IgD-negative memory B cell (primary cell): ENCODE measurements at regions not wholly inside any gene's neighbourhood (a gene's known extent, or its start where the extent isn't known, plus 50 kb on each side); places are given as distances from the start of the nearest gene placed in this dataset.
A peak's percentile ranks its signal among the peaks of the same experiment; 100 is the strongest.
"Not testable (repeated sequence)": the region's sequence is repeated elsewhere in the genome, so short reads cannot be mapped to it uniquely, and the experiment has no call there.

ENCODE experiments used
- H3K27ac Mint-ChIP-seq, 3 donors: one replicate each; pipeline ENCODE4 v1.8.0; 2020 to 2022; ENCODE audit warnings: mild to moderate bottlenecking in 3 of 3, mixed read lengths in 3 of 3, moderate library complexity in 1 of 3
- H3K27me3 Mint-ChIP-seq: one replicate; pipeline ENCODE4 v1.8.0; 2021; ENCODE audit warnings: mixed read lengths
- H3K36me3 Mint-ChIP-seq: one replicate; pipeline ENCODE4 v1.8.0; 2020; ENCODE audit warnings: mild to moderate bottlenecking, mixed read lengths
- H3K4me1 Mint-ChIP-seq, 3 donors: one replicate each; pipeline ENCODE4 v1.8.0; 2020 to 2022; ENCODE audit warnings: mixed read lengths in 3 of 3, mild to moderate bottlenecking in 1 of 3
- H3K4me3 Mint-ChIP-seq, 4 donors: one replicate each; pipeline ENCODE4 v1.8.0; 2020 to 2022; ENCODE audit warnings: mild to moderate bottlenecking in 4 of 4, mixed read lengths in 4 of 4, moderate library complexity in 3 of 4
- H3K9me3 Mint-ChIP-seq, 3 donors: one replicate each; pipeline ENCODE4 v1.8.0; 2020 to 2021; ENCODE audit warnings: mixed read lengths in 3 of 3, mild to moderate bottlenecking in 1 of 3

- H3K27ac Mint-ChIP-seq, H3K36me3 Mint-ChIP-seq, H3K9me3 Mint-ChIP-seq, H3K4me1 Mint-ChIP-seq, H3K4me3 Mint-ChIP-seq, H3K27me3 Mint-ChIP-seq: not testable (repeated sequence)
Observed at GRCh38 chr2:179385756-179386155, 121.1 kb upstream of the SESTD1 start.

- Mint-ChIP-seq H3K27me3 (peaks cover 6% of the 10 kb centered on the region), H3K36me3 (no peaks in the 10 kb centered on the region), H3K4me1 (peaks cover 0 to 1% (median 0%) of the 10 kb centered on the region in 3 donors), H3K4me3 (no peak overlapping the region), H3K9me3 (no peaks in the 10 kb centered on the region), H3K27ac (no peak overlapping the region)
Observed at GRCh38 chr2:179383975-179384374, 119.3 kb upstream of the SESTD1 start.

DNA sequence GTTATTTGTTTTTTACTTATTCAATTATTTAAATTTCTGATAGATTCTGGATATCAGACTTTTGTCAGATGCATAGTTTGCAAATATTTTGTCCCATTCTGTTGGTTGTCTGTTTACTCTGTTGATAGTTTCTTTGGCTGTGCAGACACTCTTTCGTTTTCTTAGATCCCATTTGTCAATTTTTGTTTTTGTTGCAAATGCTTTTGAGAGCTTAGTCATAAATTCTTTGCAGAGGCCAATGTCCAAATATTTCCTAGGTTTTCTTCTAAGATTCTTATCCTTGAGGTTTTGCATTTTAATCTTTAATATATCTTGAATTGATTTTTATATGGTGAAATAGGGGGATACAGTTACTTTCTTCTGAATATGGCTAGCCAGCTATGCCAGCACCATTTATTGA is 112.7 kb upstream of the SESTD1 start:
- no peaks in the 10 kb centered on the region for H3K9me3 Mint-ChIP-seq
- H3K4me3 Mint-ChIP-seq = no peak overlapping the region
- H3K27ac Mint-ChIP-seq = no peak overlapping the region
- peaks cover 6% of the 10 kb centered on the region for H3K27me3 Mint-ChIP-seq
- H3K4me1 Mint-ChIP-seq = peaks cover 0 to 1% (median 0%) of the 10 kb centered on the region in 3 donors
- peaks cover 2% of the 10 kb centered on the region for H3K36me3 Mint-ChIP-seq

DNA sequence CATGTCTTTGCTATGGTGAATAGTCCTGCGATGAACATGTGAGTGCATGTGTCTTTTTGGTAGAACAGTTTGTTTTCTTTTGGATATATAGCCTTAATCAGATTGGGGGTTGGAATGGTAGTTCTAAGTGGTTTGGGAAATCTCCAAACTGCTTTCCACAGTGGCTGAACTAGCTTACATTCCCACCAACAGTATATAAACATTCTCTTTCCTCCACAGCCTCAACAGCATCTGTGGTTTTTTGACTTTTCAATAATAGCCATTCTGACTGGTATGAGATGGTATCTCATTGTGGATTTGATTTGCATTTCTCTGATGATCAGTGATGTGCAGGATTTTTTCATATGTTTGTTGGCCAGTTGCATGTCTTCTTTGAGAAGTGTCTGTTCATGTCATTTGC is 112.2 kb upstream of the SESTD1 start:
- peaks cover 2% of the 10 kb centered on the region for H3K36me3 Mint-ChIP-seq
- no peaks in the 10 kb centered on the region for H3K9me3 Mint-ChIP-seq
- H3K27me3 Mint-ChIP-seq = peaks cover 7% of the 10 kb centered on the region
- no peak overlapping the region for H3K27ac Mint-ChIP-seq
- peaks cover 0 to 1% (median 0%) of the 10 kb centered on the region in 3 donors for H3K4me1 Mint-ChIP-seq
- H3K4me3 Mint-ChIP-seq = no peak overlapping the region

GRCh38 chr2:179373816-179374215 is 109.2 kb upstream of the SESTD1 start:
- H3K27me3 Mint-ChIP-seq = peaks cover 2% of the 10 kb centered on the region
- H3K4me1 Mint-ChIP-seq = peaks cover 0 to 4% (median 3%) of the 10 kb centered on the region in 3 donors
- H3K27ac Mint-ChIP-seq = no peak overlapping the region
- no peak overlapping the region for H3K4me3 Mint-ChIP-seq
- peaks cover 2% of the 10 kb centered on the region for H3K36me3 Mint-ChIP-seq
- no peaks in the 10 kb centered on the region for H3K9me3 Mint-ChIP-seq

DNA sequence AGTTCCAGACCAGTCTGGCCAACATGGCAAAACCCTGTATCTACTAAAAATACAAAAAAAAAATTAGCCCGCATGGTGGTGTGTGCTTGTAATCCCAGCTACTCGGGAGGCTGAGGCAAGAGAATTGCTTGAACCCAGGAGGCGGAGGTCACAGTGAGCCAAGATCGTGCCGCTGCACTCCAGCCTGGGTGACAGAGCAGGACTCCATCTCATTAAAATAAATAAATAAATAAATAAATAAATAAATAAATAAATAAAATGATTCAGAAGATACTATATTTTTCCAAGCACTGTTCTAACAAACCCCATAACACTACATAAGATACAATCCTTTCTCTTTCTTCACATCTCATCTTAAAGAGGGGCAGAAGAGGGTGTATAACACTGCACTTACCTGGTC is 100.9 kb upstream of the SESTD1 start:
- not testable (repeated sequence) for H3K4me3 Mint-ChIP-seq, H3K27me3 Mint-ChIP-seq, H3K36me3 Mint-ChIP-seq, H3K9me3 Mint-ChIP-seq, H3K27ac Mint-ChIP-seq
- peaks cover 4 to 12% (median 7%) of the 10 kb centered on the region in 3 donors for H3K4me1 Mint-ChIP-seq

DNA sequence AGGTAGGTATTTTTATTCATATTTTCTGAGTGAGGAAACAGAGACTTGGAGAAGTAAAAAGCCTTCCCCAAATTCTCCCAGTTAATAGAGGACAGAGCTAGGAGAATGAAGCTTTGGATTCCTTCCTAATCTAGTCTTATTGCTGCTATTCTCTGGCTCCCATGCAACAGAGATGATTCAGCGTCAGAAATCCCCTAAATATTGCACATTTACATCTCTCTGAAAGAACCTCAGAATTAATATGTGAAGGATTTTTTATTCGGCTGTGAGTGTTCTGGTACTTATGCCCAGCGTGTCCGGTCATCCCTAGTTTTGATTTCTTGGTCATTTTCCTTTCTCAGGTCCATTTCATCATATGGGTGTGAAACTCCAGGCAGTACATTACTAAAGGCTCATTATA is 91.2 kb upstream of the SESTD1 start:
- H3K9me3 Mint-ChIP-seq = peaks cover 0 to 1% (median 0%) of the 10 kb centered on the region in 3 donors
- no peaks in the 10 kb centered on the region for H3K27me3 Mint-ChIP-seq

GRCh38 chr2:179354739-179355537 is 90.3 kb upstream of the SESTD1 start:
- Mint-ChIP-seq H3K4me3 (no peak overlapping the region), H3K27ac (no peak overlapping the region), H3K27me3 (no peaks in the 10 kb centered on the region), H3K9me3 (peaks cover 0 to 1% (median 0%) of the 10 kb centered on the region in 3 donors), H3K4me1 (peaks cover 5 to 24% (median 19%) of the 10 kb centered on the region in 3 donors), H3K36me3 (no peaks in the 10 kb centered on the region)

More for the DNA sequence above, 91.2 kb upstream of the SESTD1 start:
- no peak overlapping the region for H3K27ac Mint-ChIP-seq
- H3K36me3 Mint-ChIP-seq = peaks cover 2% of the 10 kb centered on the region
- H3K4me3 Mint-ChIP-seq = no peak overlapping the region
- H3K4me1 Mint-ChIP-seq = peaks cover 2 to 17% (median 16%) of the 10 kb centered on the region in 3 donors

GRCh38 chr2:179354296-179354695 is 89.7 kb upstream of the SESTD1 start:
- Mint-ChIP-seq H3K27me3 (no peaks in the 10 kb centered on the region), H3K4me1 (peaks cover 11 to 29% (median 25%) of the 10 kb centered on the region in 3 donors), H3K4me3 (no peak overlapping the region), H3K9me3 (peaks cover 0 to 1% (median 0%) of the 10 kb centered on the region in 3 donors), H3K27ac (no peak overlapping the region), H3K36me3 (no peaks in the 10 kb centered on the region)

DNA sequence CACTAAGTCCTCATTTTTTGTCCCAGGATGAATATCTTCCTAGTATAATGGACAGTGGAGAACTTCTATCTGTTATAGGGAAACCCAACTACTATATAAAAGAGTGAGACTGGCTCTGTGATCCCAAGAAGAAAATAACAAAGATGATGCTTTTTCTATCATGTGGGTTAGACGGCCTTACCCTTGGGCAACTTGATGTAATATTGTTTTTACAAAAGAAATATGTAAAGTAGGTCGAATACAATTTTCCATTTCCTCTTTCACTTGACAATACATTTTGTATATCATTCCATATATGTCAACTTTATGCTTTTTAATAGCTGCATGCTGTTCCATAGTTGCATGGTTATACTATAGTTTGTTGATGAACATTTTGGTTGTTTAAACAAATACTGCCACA is 87.5 kb upstream of the SESTD1 start:
- H3K9me3 Mint-ChIP-seq = peaks cover 0 to 4% (median 0%) of the 10 kb centered on the region in 3 donors

DNA sequence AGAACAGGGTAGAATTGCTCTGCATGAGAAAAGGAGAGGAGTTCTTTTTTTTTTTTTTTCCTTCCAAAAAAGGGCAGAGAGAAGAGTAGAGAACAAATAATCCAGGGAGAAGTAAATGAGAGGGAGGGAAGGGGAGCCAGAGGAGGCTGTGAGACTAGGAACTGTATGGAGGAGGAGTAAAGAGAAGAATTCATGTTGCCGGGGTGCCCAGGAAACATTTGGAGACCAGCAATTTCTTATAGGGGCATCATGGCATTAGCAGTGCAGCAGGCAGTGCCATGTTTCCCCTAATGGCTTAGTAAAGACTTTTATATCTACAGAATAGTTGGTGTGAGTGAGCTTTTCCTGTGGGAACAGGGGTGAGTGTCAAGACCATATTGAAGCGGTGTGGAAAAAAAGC is 86.4 kb upstream of the SESTD1 start:
- Mint-ChIP-seq H3K9me3 (peaks cover 0 to 4% (median 0%) of the 10 kb centered on the region in 3 donors), H3K4me3 (peak overlapping the region in 2 of 4 donors; percentile 45 to 70), H3K4me1 (peaks cover 14 to 31% (median 29%) of the 10 kb centered on the region in 3 donors), H3K27ac (no peak overlapping the region), H3K36me3 (no peaks in the 10 kb centered on the region), H3K27me3 (no peaks in the 10 kb centered on the region)

More for the DNA sequence above, 87.5 kb upstream of the SESTD1 start:
- H3K27ac Mint-ChIP-seq = no peak overlapping the region
- no peaks in the 10 kb centered on the region for H3K27me3 Mint-ChIP-seq
- H3K36me3 Mint-ChIP-seq = no peaks in the 10 kb centered on the region
- peaks cover 14 to 31% (median 29%) of the 10 kb centered on the region in 3 donors for H3K4me1 Mint-ChIP-seq
- no peak overlapping the region for H3K4me3 Mint-ChIP-seq

DNA sequence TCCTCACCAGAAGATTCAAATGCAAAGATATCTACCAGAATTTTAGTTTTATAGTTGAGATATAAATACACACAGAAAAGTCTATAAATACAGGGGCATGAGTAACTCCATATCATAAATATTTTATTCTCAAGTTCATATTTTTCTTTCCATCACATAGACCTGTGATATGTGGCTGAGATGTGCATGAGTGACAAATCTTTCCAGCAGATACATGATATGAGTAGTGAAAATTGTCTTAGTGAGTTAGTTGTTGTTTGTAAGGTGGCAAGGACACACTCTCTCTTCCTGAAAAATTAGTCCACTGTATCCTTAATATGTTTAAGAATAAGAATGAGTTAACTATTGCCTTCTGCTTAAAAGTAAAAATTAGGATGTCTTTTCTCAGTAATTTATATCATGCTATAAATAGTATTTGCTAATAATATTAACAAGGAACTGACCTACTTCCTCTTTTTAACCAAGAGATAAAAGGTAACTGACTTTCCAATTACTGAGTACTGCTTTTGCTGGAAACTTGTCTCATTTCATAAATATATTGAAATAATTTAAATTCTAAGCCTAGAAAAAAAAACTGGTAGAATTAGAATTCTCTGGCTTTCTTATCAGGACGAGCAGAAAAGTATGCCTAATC is 85.2 kb upstream of the SESTD1 start:
- Mint-ChIP-seq H3K4me3 (peak overlapping the region in 2 of 4 donors; percentile 47 to 58), H3K27me3 (no peaks in the 10 kb centered on the region), H3K36me3 (no peaks in the 10 kb centered on the region), H3K9me3 (peaks cover 0 to 4% (median 0%) of the 10 kb centered on the region in 3 donors), H3K4me1 (peaks cover 14 to 31% (median 29%) of the 10 kb centered on the region in 3 donors), H3K27ac (no peak overlapping the region)

DNA sequence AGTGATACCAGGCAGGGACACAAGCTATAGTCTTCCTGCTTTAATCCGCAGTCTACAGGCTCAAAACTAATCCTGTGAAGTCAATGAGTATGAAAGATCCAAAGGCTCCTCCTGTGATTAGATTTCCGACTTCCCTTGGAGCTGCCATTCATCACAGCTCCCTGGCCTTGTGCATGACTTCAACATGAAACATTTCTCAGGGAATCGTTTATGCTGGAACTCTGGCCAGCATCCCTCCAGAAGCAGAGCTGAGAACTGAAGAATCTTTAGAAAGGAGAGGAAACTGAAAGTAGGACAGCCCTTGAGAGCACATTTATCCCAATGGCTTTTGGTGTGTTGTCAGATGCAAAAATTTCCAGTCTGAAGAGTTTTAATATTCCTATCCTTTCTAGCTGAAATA is 84.3 kb upstream of the SESTD1 start:
- Mint-ChIP-seq H3K36me3 (no peaks in the 10 kb centered on the region), H3K9me3 (peaks cover 0 to 4% (median 0%) of the 10 kb centered on the region in 3 donors), H3K4me1 (peaks cover 14 to 31% (median 29%) of the 10 kb centered on the region in 3 donors), H3K27ac (no peak overlapping the region), H3K27me3 (no peaks in the 10 kb centered on the region), H3K4me3 (no peak overlapping the region)

DNA sequence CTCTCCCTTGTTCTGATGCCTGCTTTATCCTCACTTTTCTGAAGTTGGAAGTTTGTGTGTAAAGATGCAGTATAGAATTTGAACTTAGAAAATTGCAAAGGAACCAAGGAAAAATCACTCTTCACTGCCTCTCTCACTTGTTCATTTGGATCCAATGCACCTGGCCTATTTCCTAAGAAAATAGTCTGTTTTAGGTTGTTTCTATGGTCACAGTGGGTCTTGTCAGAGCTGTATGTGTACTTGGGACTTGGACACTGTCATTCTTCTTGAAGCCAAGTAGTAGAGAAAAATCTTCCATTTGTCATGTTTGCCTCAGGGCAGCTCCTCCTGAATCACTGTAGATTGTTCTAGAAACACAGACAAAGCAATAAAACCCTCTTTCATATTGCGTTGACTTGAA is 80.3 kb upstream of the SESTD1 start:
- H3K9me3 Mint-ChIP-seq = peaks cover 0 to 4% (median 0%) of the 10 kb centered on the region in 3 donors
- no peaks in the 10 kb centered on the region for H3K27me3 Mint-ChIP-seq
- H3K27ac Mint-ChIP-seq = no peak overlapping the region
- peaks cover 6 to 15% (median 11%) of the 10 kb centered on the region in 3 donors for H3K4me1 Mint-ChIP-seq
- no peak overlapping the region for H3K4me3 Mint-ChIP-seq
- H3K36me3 Mint-ChIP-seq = no peaks in the 10 kb centered on the region

GRCh38 chr2:179344280-179344964 is 79.8 kb upstream of the SESTD1 start:
- peaks cover under 1 to 10% (median 6%) of the 10 kb centered on the region in 3 donors for H3K4me1 Mint-ChIP-seq
- no peaks in the 10 kb centered on the region for H3K36me3 Mint-ChIP-seq
- no peak overlapping the region for H3K4me3 Mint-ChIP-seq
- H3K9me3 Mint-ChIP-seq = peaks cover 0 to 4% (median 0%) of the 10 kb centered on the region in 3 donors
- H3K27ac Mint-ChIP-seq = no peak overlapping the region
- H3K27me3 Mint-ChIP-seq = no peaks in the 10 kb centered on the region
